ENCODE measurements at regions not wholly inside any gene's neighbourhood (a gene's known extent, or its start where the extent isn't known, plus 50 kb on each side); places are given as distances from the start of the nearest gene placed in this dataset.

DNA sequence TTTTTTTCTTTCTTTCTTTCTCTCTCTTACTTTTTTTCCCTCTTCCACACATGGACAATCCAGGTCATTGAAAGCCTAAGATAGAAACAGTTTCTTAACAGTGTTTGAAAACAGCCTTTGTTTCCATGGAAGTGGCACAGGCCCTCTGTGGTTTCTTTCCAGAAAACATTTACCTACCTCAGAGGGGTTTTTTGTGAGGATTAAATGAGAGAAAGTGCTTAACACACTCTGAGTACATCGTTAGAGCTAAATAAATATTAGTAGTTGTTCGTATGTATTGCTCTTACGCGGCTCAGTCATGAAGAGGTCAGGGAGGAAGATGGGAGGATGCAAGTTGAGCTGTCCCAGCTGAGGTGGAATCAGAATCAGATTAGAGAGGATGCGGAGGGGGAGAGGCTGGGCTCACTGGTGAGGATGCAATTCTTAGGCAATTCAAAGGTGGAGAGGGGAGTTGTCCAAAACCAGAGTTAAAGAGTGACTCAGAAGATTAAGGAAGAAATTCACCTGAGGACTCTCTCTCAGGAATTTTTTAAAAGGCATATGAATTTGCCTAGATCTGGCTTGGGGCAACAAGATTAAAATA lies 345.4 kb downstream of the PMP22 start:
- TF ChIP-seq, protein P1, sequence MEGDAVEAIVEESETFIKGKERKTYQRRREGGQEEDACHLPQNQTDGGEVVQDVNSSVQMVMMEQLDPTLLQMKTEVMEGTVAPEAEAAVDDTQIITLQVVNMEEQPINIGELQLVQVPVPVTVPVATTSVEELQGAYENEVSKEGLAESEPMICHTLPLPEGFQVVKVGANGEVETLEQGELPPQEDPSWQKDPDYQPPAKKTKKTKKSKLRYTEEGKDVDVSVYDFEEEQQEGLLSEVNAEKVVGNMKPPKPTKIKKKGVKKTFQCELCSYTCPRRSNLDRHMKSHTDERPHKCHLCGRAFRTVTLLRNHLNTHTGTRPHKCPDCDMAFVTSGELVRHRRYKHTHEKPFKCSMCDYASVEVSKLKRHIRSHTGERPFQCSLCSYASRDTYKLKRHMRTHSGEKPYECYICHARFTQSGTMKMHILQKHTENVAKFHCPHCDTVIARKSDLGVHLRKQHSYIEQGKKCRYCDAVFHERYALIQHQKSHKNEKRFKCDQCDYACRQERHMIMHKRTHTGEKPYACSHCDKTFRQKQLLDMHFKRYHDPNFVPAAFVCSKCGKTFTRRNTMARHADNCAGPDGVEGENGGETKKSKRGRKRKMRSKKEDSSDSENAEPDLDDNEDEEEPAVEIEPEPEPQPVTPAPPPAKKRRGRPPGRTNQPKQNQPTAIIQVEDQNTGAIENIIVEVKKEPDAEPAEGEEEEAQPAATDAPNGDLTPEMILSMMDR (IDR thresholded peaks at IDR 0.05 in 4 of 5, conservative IDR thresholded peaks at IDR 0.05 in 1 of 5) = no peak
- no peak for TF ChIP-seq POLR2A (IDR thresholded peaks at IDR 0.05)

All from gastrocnemius medialis (tissue), 4 donors.